AG09319 (cell line): ENCODE measurements at regions not wholly inside any gene's neighbourhood (a gene's known extent, or its start where the extent isn't known, plus 50 kb on each side); places are given as distances from the start of the nearest gene placed in this dataset.

Experiments used
- DNase-seq: peaks from one replicate; pipeline ENCODE4 v3.0.0-alpha.2; 2010; ENCODE audit warnings: low read depth; ENCODE audit errors: extremely low read depth
- CTCF ChIP-seq: IDR thresholded peaks from 2 replicates; pipeline ENCODE4 v1.5.1; 2011; ENCODE audit warnings: low read depth, mild to moderate bottlenecking, inconsistent platforms, low read length, moderate library complexity

GRCh38 chr1:60279798-60280197 is 206.2 kb upstream of the C1orf87 start:
- DNase-seq = no peak
- TF ChIP-seq CTCF = no peak

GRCh38 chr1:60277269-60277668 is 203.7 kb upstream of the C1orf87 start:
- DNase-seq = no peak
- no peak for TF ChIP-seq CTCF

GRCh38 chr1:60274422-60275290 is 201.1 kb upstream of the C1orf87 start:
- DNase-seq = no peak
- no peak for TF ChIP-seq CTCF

- TF ChIP-seq CTCF = no peak
- DNase-seq = no peak
Observed at GRCh38 chr1:60273185-60273584, 199.6 kb upstream of the C1orf87 start.

- no peak for DNase-seq
- TF ChIP-seq CTCF = no peak
Observed at GRCh38 chr1:60271041-60271440, 197.5 kb upstream of the C1orf87 start.

- TF ChIP-seq CTCF = no peak
- DNase-seq = no peak
Observed at GRCh38 chr1:60268451-60268850, 194.9 kb upstream of the C1orf87 start.

GRCh38 chr1:60265560-60266535 is 192.3 kb upstream of the C1orf87 start:
- no peak for TF ChIP-seq CTCF
- DNase-seq = no peak
